Liver (tissue), 3 donors: ENCODE measurements at regions not wholly inside any gene's neighbourhood (a gene's known extent, or its start where the extent isn't known, plus 50 kb on each side); places are given as distances from the start of the nearest gene placed in this dataset.

Experiments
- RAD21 ChIP-seq, 2 donors: IDR thresholded peaks; 2 replicates each; pipeline ENCODE4 v1.6.1; 2016; ENCODE audit warnings: antibody characterized with exemption in 2 of 2, mild to moderate bottlenecking in 2 of 2
- SP1 ChIP-seq: IDR thresholded peaks from 2 replicates; pipeline ENCODE4 v1.6.1; 2018; ENCODE audit warnings: antibody characterized with exemption, mild to moderate bottlenecking
- TF ChIP-seq, protein P1 (sequence below): fragments of 150-350 bp; IDR thresholded peaks from 2 replicates; pipeline ENCODE4 v1.5.1; 2017; ENCODE audit warnings: improper control_type of control experiment, low read depth, low read length; ENCODE audit not compliant: missing input control
- donor health status: healthy.
- donor health status: healthy.

DNA sequence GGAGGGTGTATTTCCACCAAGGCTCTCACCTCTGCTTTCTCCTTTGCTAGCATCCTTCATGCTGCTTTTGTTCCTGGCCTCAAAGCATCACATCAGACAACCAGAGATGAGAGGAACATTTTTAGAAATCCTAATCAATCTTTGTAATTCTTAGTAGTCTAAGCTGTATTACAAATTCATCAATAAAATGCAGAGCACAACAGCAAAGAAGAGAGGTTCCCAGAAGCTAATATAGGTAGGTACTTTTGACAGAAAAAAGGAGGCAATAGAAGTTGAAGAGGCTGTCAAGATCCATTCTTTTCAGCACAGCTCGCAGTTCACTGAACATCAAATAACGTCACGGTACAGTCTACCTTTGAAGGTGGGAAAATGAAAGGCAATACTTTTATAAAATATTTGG lies 265.2 kb upstream of the SYT1 start:
- TF ChIP-seq RAD21 (IDR thresholded peaks at IDR 0.05) (no peak), SP1 (no peak)
- TF ChIP-seq, protein P1, sequence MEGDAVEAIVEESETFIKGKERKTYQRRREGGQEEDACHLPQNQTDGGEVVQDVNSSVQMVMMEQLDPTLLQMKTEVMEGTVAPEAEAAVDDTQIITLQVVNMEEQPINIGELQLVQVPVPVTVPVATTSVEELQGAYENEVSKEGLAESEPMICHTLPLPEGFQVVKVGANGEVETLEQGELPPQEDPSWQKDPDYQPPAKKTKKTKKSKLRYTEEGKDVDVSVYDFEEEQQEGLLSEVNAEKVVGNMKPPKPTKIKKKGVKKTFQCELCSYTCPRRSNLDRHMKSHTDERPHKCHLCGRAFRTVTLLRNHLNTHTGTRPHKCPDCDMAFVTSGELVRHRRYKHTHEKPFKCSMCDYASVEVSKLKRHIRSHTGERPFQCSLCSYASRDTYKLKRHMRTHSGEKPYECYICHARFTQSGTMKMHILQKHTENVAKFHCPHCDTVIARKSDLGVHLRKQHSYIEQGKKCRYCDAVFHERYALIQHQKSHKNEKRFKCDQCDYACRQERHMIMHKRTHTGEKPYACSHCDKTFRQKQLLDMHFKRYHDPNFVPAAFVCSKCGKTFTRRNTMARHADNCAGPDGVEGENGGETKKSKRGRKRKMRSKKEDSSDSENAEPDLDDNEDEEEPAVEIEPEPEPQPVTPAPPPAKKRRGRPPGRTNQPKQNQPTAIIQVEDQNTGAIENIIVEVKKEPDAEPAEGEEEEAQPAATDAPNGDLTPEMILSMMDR = no peak
